Neural progenitor cell (in vitro differentiated cells): ENCODE measurements at regions not wholly inside any gene's neighbourhood (a gene's known extent, or its start where the extent isn't known, plus 50 kb on each side); places are given as distances from the start of the nearest gene placed in this dataset.

Source experiments
- DNase-seq: peaks from one replicate; pipeline ENCODE4 v3.0.0-alpha.2; 2016; ENCODE audit warnings: low spot score
- H2AFZ ChIP-seq: fragments of 200-600 bp; sonication (generic); replicated peaks from 2 replicates; pipeline ENCODE4 v1.6.1; 2016; ENCODE audit warnings: antibody characterized with exemption
- H3F3A ChIP-seq: fragments of 200-600 bp; sonication (generic); 2 replicates; pipeline ENCODE4 v1.6.1; 2016; ENCODE audit warnings: antibody characterized with exemption, low read depth
- H3K27ac ChIP-seq: fragments of 200-600 bp; sonication (generic); 2 replicates; pipeline ENCODE4 v1.5.1; 2016; ENCODE audit warnings: mild to moderate bottlenecking
- H3K27me3 ChIP-seq: fragments of 200-600 bp; sonication (generic); 2 replicates; pipeline ENCODE4 v1.6.1; 2016; ENCODE audit warnings: mild to moderate bottlenecking, moderate library complexity
- H3K36me3 ChIP-seq: fragments of 200-600 bp; sonication (generic); 2 replicates; pipeline ENCODE4 v1.5.1; 2016
- H3K4me1 ChIP-seq: fragments of 200-600 bp; sonication (generic); 2 replicates; pipeline ENCODE4 v1.6.1; 2016; ENCODE audit warnings: mixed run types
- H3K4me2 ChIP-seq: fragments of 200-600 bp; sonication (generic); 2 replicates; pipeline ENCODE4 v1.6.1; 2016
- H3K4me3 ChIP-seq: fragments of 200-600 bp; sonication (generic); 2 replicates; pipeline ENCODE4 v1.5.1; 2016
- H3K79me2 ChIP-seq: fragments of 200-600 bp; sonication (generic); 2 replicates; pipeline ENCODE4 v1.6.1; 2016; ENCODE audit warnings: low read depth
- H3K9ac ChIP-seq: fragments of 200-600 bp; sonication (generic); 2 replicates; pipeline ENCODE4 v1.6.1; 2016
- H3K9me3 ChIP-seq: fragments of 200-600 bp; sonication (generic); 2 replicates; pipeline ENCODE4 v1.5.1; 2016; ENCODE audit warnings: low read depth
- H4K20me1 ChIP-seq: fragments of 200-600 bp; sonication (generic); 2 replicates; pipeline ENCODE4 v1.6.1; 2016; ENCODE audit warnings: low read depth
- H3K27ac Mint-ChIP-seq: 3 replicates; pipeline ENCODE4 v1.8.0; 2021; ENCODE audit warnings: mixed read lengths
- H3K27me3 Mint-ChIP-seq: 2 replicates; pipeline ENCODE4 v1.8.0; 2022; ENCODE audit warnings: low read depth, mild to moderate bottlenecking, inconsistent platforms, moderate library complexity, mixed read lengths; ENCODE audit not compliant: insufficient read depth
- H3K36me3 Mint-ChIP-seq: 3 replicates; pipeline ENCODE4 v1.8.0; 2021; ENCODE audit warnings: mixed read lengths
- H3K4me1 Mint-ChIP-seq: 3 replicates; pipeline ENCODE4 v1.8.0; 2021; ENCODE audit warnings: mixed read lengths
- H3K4me3 Mint-ChIP-seq: 3 replicates; pipeline ENCODE4 v1.8.0; 2021; ENCODE audit warnings: mild to moderate bottlenecking, moderate library complexity, mixed read lengths
- H3K9me3 Mint-ChIP-seq: 3 replicates; pipeline ENCODE4 v1.8.0; 2020; ENCODE audit warnings: mixed read lengths
- CTCF ChIP-seq: fragments of 200-600 bp; sonication (generic); IDR thresholded peaks from 2 replicates; pipeline ENCODE4 v1.5.1; 2017; ENCODE audit warnings: antibody characterized with exemption, mild to moderate bottlenecking
- EZH2 ChIP-seq: fragments of 200-600 bp; sonication (generic); IDR thresholded peaks from 2 replicates; pipeline ENCODE4 v1.6.1; 2017; ENCODE audit warnings: antibody characterized with exemption, mild to moderate bottlenecking, moderate library complexity
- EZH2phosphoT487 ChIP-seq: fragments of 200-600 bp; sonication (generic); IDR thresholded peaks from 2 replicates; pipeline ENCODE4 v1.6.1; 2017; ENCODE audit warnings: antibody characterized with exemption

GRCh38 chr4:181766061-181766548 is 477.1 kb upstream of the TENM3 start:
- Histone ChIP-seq H3K27me3 (no peaks in the 10 kb centered on the region), H2AFZ (no peak overlapping the region), H3F3A (no peaks in the 10 kb centered on the region), H4K20me1 (no peaks in the 10 kb centered on the region), H3K4me1 (no peaks in the 10 kb centered on the region), H3K27ac (no peak overlapping the region), H3K9me3 (no peaks in the 10 kb centered on the region), H3K79me2 (no peaks in the 10 kb centered on the region), H3K9ac (no peak overlapping the region), H3K4me2 (no peak overlapping the region), H3K36me3 (no peaks in the 10 kb centered on the region), H3K4me3 (no peak overlapping the region)
- H3K4me3 Mint-ChIP-seq: no peak overlapping the region
- H3K36me3 Mint-ChIP-seq: no peaks in the 10 kb centered on the region
- no peak overlapping the region for H3K27ac Mint-ChIP-seq
- no peak for TF ChIP-seq EZH2
- TF ChIP-seq EZH2phosphoT487: no peak
- TF ChIP-seq CTCF: no peak
- peaks cover 3% of the 10 kb centered on the region for H3K9me3 Mint-ChIP-seq
- DNase-seq: no peak
- no peaks in the 10 kb centered on the region for H3K27me3 Mint-ChIP-seq
- H3K4me1 Mint-ChIP-seq: peaks cover 8% of the 10 kb centered on the region

GRCh38 chr4:181770971-181771370 is 472.2 kb upstream of the TENM3 start:
- Histone ChIP-seq H3K27ac (no peak overlapping the region), H3K27me3 (no peaks in the 10 kb centered on the region), H2AFZ (no peak overlapping the region), H3K4me2 (no peak overlapping the region), H3K79me2 (no peaks in the 10 kb centered on the region), H3F3A (no peaks in the 10 kb centered on the region), H3K9ac (no peak overlapping the region), H3K9me3 (no peaks in the 10 kb centered on the region), H3K4me1 (no peaks in the 10 kb centered on the region), H3K4me3 (no peak overlapping the region), H3K36me3 (no peaks in the 10 kb centered on the region), H4K20me1 (no peaks in the 10 kb centered on the region)
- no peak overlapping the region for H3K4me3 Mint-ChIP-seq
- H3K4me1 Mint-ChIP-seq: peaks cover 5% of the 10 kb centered on the region
- no peaks in the 10 kb centered on the region for H3K36me3 Mint-ChIP-seq
- no peaks in the 10 kb centered on the region for H3K27me3 Mint-ChIP-seq
- DNase-seq: no peak
- no peak for TF ChIP-seq EZH2phosphoT487
- H3K27ac Mint-ChIP-seq: no peak overlapping the region
- H3K9me3 Mint-ChIP-seq: peaks cover 9% of the 10 kb centered on the region

GRCh38 chr4:181775298-181775697 is 467.9 kb upstream of the TENM3 start:
- Mint-ChIP-seq H3K4me1 (no peaks in the 10 kb centered on the region), H3K27me3 (no peaks in the 10 kb centered on the region), H3K9me3 (peaks cover 10% of the 10 kb centered on the region), H3K27ac (no peak overlapping the region), H3K36me3 (no peaks in the 10 kb centered on the region), H3K4me3 (no peak overlapping the region)
- Histone ChIP-seq H3F3A (no peaks in the 10 kb centered on the region), H2AFZ (no peak overlapping the region), H3K36me3 (no peaks in the 10 kb centered on the region), H3K27me3 (no peaks in the 10 kb centered on the region), H4K20me1 (no peaks in the 10 kb centered on the region), H3K27ac (no peak overlapping the region), H3K4me3 (no peak overlapping the region), H3K9me3 (no peaks in the 10 kb centered on the region), H3K9ac (no peak overlapping the region), H3K4me2 (no peak overlapping the region), H3K4me1 (no peaks in the 10 kb centered on the region), H3K79me2 (no peaks in the 10 kb centered on the region)
- no peak for DNase-seq
- TF ChIP-seq EZH2phosphoT487 (no peak), EZH2 (no peak), CTCF (no peak)

GRCh38 chr4:181776264-181777054 is 466.7 kb upstream of the TENM3 start:
- no peaks in the 10 kb centered on the region for H3K27me3 Mint-ChIP-seq
- Histone ChIP-seq H3K9me3 (no peaks in the 10 kb centered on the region), H3K9ac (no peak overlapping the region), H3K4me2 (no peak overlapping the region), H2AFZ (no peak overlapping the region), H3F3A (no peaks in the 10 kb centered on the region), H3K36me3 (no peaks in the 10 kb centered on the region), H3K27ac (no peak overlapping the region), H3K4me3 (no peak overlapping the region), H3K79me2 (no peaks in the 10 kb centered on the region), H3K4me1 (no peaks in the 10 kb centered on the region), H4K20me1 (no peaks in the 10 kb centered on the region), H3K27me3 (no peaks in the 10 kb centered on the region)
- peaks cover 3% of the 10 kb centered on the region for H3K36me3 Mint-ChIP-seq
- TF ChIP-seq EZH2 (no peak), EZH2phosphoT487 (no peak), CTCF (no peak)
- no peak overlapping the region for H3K4me3 Mint-ChIP-seq
- peaks cover 17% of the 10 kb centered on the region for H3K9me3 Mint-ChIP-seq
- no peak overlapping the region for H3K27ac Mint-ChIP-seq
- H3K4me1 Mint-ChIP-seq: no peaks in the 10 kb centered on the region
- no peak for DNase-seq
